MM.1S (cell line): ENCODE measurements at regions not wholly inside any gene's neighbourhood (a gene's known extent, or its start where the extent isn't known, plus 50 kb on each side); places are given as distances from the start of the nearest gene placed in this dataset.

Experiments
- EZH2 ChIP-seq: fragments of 300-600 bp; sonication (generic); optimal IDR thresholded peaks from 2 replicates; pipeline ENCODE3; 2017; ENCODE audit warnings: low read depth, mild to moderate bottlenecking, antibody characterized with exemption, low read length, mixed read lengths
- TF ChIP-seq, protein P1 (sequence below): fragments of 300-600 bp; sonication (generic); IDR thresholded peaks from 2 replicates; pipeline ENCODE4 v1.5.1; 2016; ENCODE audit warnings: antibody characterized with exemption, low read length, mixed read lengths

DNA sequence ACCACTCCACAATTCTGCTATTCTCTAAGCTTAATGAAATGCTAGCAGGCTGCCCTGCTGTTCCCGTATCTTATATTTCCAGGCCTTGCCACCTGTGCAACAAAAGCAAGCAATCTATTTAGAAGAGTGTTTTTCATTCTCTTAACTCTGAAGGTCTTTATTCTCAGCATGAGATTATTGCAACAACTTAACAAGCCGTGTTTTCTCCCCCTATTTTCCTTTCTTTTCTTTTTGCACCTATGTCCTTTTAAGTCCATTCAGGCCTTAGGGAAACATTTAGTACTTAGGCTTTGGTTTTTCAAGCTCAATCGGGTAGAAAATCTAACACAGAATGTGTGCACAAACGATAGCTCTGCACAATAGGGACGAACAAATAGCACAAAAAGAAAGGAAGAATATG, 89.6 kb upstream of the DMRTA1 start:
- TF ChIP-seq, protein P1, sequence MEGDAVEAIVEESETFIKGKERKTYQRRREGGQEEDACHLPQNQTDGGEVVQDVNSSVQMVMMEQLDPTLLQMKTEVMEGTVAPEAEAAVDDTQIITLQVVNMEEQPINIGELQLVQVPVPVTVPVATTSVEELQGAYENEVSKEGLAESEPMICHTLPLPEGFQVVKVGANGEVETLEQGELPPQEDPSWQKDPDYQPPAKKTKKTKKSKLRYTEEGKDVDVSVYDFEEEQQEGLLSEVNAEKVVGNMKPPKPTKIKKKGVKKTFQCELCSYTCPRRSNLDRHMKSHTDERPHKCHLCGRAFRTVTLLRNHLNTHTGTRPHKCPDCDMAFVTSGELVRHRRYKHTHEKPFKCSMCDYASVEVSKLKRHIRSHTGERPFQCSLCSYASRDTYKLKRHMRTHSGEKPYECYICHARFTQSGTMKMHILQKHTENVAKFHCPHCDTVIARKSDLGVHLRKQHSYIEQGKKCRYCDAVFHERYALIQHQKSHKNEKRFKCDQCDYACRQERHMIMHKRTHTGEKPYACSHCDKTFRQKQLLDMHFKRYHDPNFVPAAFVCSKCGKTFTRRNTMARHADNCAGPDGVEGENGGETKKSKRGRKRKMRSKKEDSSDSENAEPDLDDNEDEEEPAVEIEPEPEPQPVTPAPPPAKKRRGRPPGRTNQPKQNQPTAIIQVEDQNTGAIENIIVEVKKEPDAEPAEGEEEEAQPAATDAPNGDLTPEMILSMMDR: no peak
- TF ChIP-seq EZH2: no peak
